Fibroblast of mammary gland (primary cell): ENCODE measurements at regions not wholly inside any gene's neighbourhood (a gene's known extent, or its start where the extent isn't known, plus 50 kb on each side); places are given as distances from the start of the nearest gene placed in this dataset.

Experiments used
- DNase-seq: peaks from one replicate; pipeline ENCODE4 v3.0.0-alpha.2; 2010; ENCODE audit warnings: low read depth
- H3K4me3 ChIP-seq: 2 replicates; pipeline ENCODE4 v1.5.1; 2011; ENCODE audit warnings: low read depth, mild to moderate bottlenecking, low read length, moderate library complexity; ENCODE audit not compliant: control insufficient read depth
- CTCF ChIP-seq: conservative IDR thresholded peaks from 2 replicates; pipeline ENCODE4 v1.5.1; 2011; ENCODE audit warnings: low read depth, low read length, inconsistent platforms; ENCODE audit not compliant: control insufficient read depth, insufficient read depth

DNA sequence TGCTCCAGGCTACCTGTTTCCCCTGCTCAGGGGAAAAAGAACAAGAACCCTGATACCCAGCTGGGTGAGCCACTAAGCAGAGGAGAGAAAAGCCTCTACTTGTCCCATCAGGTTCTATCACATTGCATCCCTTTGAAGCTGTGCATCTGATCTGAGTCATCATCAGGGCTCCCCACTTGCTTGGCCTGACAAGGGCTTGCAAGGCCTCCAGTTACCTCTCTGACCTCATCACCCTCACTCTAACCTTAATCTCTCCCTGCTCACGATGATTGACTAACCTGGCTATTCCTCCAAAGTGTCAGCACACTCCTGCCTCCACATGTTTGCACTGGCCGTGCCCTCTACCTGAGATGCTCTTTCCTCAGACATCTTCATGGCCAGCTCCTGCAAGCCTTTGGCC is 309.5 kb upstream of the CHD6 start:
- no peak overlapping the region for H3K4me3 ChIP-seq
- DNase-seq, result no peak
- TF ChIP-seq CTCF, result no peak

- DNase-seq, result no peak
- no peak for TF ChIP-seq CTCF
- no peak overlapping the region for H3K4me3 ChIP-seq
These were observed 309.0 kb upstream of the CHD6 start for GRCh38 chr20:41927189-41927588.

- TF ChIP-seq CTCF, result no peak
- no peak for DNase-seq
- no peak overlapping the region for H3K4me3 ChIP-seq
These were observed 307.3 kb upstream of the CHD6 start for GRCh38 chr20:41925476-41925875.

- no peak for DNase-seq
- TF ChIP-seq CTCF, result no peak
- no peak overlapping the region for H3K4me3 ChIP-seq
These were observed 305.4 kb upstream of the CHD6 start for GRCh38 chr20:41923624-41924023.

DNA sequence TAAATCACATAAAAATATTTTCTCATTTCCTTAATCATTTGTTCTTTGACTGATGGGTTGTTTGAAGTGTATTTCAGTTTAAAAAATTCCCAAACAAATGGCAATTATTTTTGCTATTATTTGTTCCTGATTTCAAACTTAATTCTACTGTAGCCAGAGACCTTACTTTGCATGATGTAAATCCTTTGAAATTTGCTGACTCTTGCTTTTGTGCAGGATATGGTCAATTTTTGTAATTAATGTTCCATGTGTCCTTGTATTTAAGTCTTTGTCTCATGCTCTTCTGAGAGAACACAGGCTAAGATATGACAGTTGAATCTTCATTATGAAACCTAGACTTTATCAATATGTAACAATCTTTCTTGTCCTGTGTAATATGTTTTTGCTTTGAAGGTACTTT is 295.0 kb upstream of the CHD6 start:
- no peak for TF ChIP-seq CTCF
- no peak for DNase-seq
- no peak overlapping the region for H3K4me3 ChIP-seq

DNA sequence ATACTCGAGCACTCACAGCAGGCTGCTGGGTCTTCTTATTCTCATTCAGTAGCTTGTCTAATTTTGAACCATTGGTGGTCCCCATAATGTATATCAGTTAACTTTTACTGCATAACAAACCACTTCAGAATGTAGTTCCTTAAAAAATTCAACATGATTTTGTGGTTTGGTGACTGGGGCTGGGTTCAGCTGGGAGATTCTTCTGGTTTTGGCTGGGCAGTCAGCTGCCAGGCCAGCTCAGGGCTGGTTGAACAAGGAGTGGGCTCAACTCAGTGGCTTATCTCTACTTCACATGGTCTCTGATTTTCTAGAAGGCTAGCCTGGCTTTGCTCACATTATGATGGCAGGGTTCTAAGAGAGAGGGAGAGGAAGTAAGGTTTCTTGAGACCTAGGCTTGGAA is 292.4 kb upstream of the CHD6 start:
- no peak overlapping the region for H3K4me3 ChIP-seq
- no peak for TF ChIP-seq CTCF
- DNase-seq, result no peak

- no peak for DNase-seq
- H3K4me3 ChIP-seq, result no peak overlapping the region
- no peak for TF ChIP-seq CTCF
These were observed 287.0 kb upstream of the CHD6 start for GRCh38 chr20:41905199-41905598.
